MM.1S (cell line): ENCODE measurements at regions not wholly inside any gene's neighbourhood (a gene's known extent, or its start where the extent isn't known, plus 50 kb on each side); places are given as distances from the start of the nearest gene placed in this dataset.

Experiments used
- CTCF ChIP-seq: fragments of 300-600 bp; sonication (generic); IDR thresholded peaks from 2 replicates; pipeline ENCODE4 v1.5.1; 2016; ENCODE audit warnings: antibody characterized with exemption, low read length, mixed read lengths
- EZH2 ChIP-seq: fragments of 300-600 bp; sonication (generic); optimal IDR thresholded peaks from 2 replicates; pipeline ENCODE3; 2017; ENCODE audit warnings: low read depth, mild to moderate bottlenecking, antibody characterized with exemption, low read length, mixed read lengths

GRCh38 chr4:105060628-105061027 lies 86.0 kb upstream of the TET2 start:
- TF ChIP-seq CTCF: no peak
- TF ChIP-seq EZH2: no peak
